ENCODE measurements at regions not wholly inside any gene's neighbourhood (a gene's known extent, or its start where the extent isn't known, plus 50 kb on each side); places are given as distances from the start of the nearest gene placed in this dataset.

DNA sequence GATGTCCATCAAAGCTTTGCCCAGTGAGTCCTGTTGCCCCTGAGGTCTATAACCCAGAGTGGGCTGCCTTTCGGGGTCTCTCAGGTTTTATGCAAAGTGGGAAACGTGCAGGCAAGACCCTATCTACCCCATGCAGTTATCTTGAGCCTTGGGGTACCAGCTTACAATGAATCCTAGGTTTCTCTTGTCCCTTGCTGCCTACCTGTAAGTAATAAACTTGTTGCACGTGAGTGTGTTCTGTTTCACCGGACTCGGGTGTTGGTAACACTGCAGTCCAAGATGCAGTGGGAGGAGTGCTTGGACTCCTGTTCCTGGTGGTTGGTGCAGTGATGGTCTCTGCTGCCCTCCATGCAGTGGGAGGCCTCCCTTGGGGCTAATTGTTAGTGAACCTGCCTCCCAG, 85.6 kb upstream of the ALDH1B1 start:
- ATAC-seq (no peak), DNase-seq (no peak)
- intact Hi-C loops (cut with DNase I, micrococcal nuclease) = no loop called here
- no peak overlapping the region for H3K4me3 ChIP-seq
- H3K9me3 ChIP-seq = no peaks in the 10 kb centered on the region
- H3K4me1 ChIP-seq (ENCODE audit: low read depth) = no peaks in the 10 kb centered on the region
- TF ChIP-seq, protein P1, sequence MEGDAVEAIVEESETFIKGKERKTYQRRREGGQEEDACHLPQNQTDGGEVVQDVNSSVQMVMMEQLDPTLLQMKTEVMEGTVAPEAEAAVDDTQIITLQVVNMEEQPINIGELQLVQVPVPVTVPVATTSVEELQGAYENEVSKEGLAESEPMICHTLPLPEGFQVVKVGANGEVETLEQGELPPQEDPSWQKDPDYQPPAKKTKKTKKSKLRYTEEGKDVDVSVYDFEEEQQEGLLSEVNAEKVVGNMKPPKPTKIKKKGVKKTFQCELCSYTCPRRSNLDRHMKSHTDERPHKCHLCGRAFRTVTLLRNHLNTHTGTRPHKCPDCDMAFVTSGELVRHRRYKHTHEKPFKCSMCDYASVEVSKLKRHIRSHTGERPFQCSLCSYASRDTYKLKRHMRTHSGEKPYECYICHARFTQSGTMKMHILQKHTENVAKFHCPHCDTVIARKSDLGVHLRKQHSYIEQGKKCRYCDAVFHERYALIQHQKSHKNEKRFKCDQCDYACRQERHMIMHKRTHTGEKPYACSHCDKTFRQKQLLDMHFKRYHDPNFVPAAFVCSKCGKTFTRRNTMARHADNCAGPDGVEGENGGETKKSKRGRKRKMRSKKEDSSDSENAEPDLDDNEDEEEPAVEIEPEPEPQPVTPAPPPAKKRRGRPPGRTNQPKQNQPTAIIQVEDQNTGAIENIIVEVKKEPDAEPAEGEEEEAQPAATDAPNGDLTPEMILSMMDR (IDR thresholded peaks at IDR 0.05) = no peak
- no peaks in the 10 kb centered on the region for H3K36me3 ChIP-seq (ENCODE audit: low read depth)

DNA sequence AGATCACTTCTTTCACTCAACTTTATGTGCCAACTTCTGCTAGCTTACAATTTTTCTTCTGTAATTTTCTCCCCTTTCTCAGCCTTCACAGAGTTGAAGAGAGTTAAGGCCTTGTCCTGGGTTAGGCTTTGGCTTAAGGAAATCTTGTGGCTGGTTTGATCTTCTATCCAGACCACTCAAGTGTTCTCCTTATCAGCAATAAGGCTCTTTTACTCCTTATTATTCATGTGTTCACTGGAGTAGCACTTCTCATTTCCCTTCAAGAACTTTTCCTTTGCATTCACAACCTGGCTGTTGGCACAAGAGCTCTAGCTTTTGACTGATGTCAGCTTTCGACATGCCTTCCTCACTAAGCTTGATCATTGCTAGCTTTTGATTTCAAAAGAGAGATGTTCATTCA, 86.9 kb upstream of the ALDH1B1 start:
- TF ChIP-seq, protein P1 (IDR thresholded peaks at IDR 0.05) = no peak
- Histone ChIP-seq H3K4me1 (ENCODE audit: low read depth) (no peaks in the 10 kb centered on the region), H3K9me3 (no peaks in the 10 kb centered on the region), H3K36me3 (ENCODE audit: low read depth) (no peaks in the 10 kb centered on the region), H3K4me3 (no peak overlapping the region)
- ATAC-seq (no peak), DNase-seq (no peak)
- intact Hi-C loops (cut with DNase I, micrococcal nuclease) = no loop called here

DNA sequence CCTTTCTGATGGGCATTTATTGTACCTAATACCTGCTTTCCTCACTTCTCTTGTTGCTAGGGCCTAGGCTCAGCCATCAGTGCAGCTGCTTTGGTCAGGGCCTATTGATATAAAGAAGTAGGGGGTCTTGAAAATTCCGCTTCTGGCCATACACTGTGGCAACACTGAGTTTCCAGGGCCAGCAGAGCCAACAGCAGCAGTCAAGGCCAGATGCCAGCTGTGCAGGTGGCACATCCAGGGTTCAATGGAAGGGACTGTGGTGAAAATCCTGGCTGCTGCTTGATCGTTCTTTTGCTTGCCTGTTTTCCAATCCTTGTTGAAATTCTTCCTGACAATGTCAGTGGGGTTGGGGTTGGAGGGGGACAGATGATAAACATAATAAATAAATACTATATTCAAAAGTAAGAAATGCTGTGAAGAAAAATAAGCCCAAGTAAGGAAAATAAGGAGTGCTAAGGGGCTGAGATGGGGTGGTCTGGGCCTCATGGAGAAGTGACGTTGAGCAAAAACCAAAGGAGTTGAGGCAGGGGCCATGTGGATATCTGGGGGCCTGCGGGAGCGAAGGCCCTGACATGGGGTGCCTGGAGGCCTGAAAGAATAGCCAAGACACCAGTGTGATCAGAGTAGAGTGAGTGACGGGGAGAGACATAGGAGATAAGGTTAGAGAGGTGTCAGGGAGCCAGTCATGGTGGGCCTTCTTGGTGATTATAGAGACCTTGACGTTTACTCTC, 91.0 kb upstream of the ALDH1B1 start:
- Histone ChIP-seq H3K4me3 (no peak overlapping the region), H3K36me3 (ENCODE audit: low read depth) (no peaks in the 10 kb centered on the region), H3K9me3 (no peaks in the 10 kb centered on the region), H3K4me1 (ENCODE audit: low read depth) (no peaks in the 10 kb centered on the region)
- intact Hi-C loops (cut with DNase I, micrococcal nuclease) = no loop called here
- TF ChIP-seq, protein P1 (IDR thresholded peaks at IDR 0.05) = no peak
- DNase-seq (no peak), ATAC-seq (no peak)

DNA sequence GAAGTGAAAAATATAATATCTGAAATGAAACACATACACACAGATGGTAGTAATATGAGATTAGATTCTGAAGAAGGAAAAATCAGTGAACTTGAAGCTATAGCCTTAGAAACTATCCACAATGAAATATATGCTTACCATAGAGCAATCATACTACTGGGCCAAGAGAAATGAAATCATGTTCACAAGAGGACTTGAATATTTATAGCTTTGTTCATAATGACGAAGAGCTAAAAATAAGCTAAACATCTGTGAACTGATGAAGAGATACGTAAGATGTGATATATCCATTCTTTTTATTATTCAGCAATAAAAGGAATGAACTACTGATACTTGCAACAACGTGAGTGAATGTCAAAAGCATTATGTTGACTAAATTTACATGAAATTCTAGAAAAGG, 92.6 kb upstream of the ALDH1B1 start:
- Histone ChIP-seq H3K4me3 (no peak overlapping the region), H3K4me1 (ENCODE audit: low read depth) (no peaks in the 10 kb centered on the region), H3K36me3 (ENCODE audit: low read depth) (no peaks in the 10 kb centered on the region), H3K9me3 (no peaks in the 10 kb centered on the region)
- intact Hi-C loops (cut with DNase I, micrococcal nuclease) = no loop called here
- DNase-seq (no peak), ATAC-seq (no peak)
- TF ChIP-seq, protein P1 (IDR thresholded peaks at IDR 0.05) = no peak

DNA sequence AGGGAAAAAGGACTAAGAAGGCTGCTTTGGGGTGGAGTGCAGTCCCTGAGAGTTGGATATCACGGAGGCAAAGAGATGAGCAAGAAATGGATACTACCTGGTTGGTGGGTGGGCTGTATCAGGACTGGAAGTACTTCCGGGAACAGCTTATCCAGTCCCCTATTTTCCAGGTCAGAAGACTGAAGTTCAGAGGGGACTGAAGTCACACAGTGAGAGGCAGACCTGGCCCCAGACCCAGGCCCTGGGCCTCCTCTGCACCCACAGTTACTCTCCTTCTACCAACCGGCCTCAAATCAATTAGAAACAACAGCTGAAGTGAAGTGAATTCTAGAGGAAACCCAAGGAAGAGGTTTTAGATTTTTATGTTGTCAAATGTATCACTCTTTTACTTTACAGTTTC, 93.6 kb upstream of the ALDH1B1 start:
- H3K9me3 ChIP-seq = no peaks in the 10 kb centered on the region
- intact Hi-C loops (cut with DNase I, micrococcal nuclease) = no loop called here
- TF ChIP-seq, protein P1 (IDR thresholded peaks at IDR 0.05) = no peak
- ATAC-seq (no peak), DNase-seq (no peak)
- H3K36me3 ChIP-seq (ENCODE audit: low read depth) = no peaks in the 10 kb centered on the region
- no peaks in the 10 kb centered on the region for H3K4me1 ChIP-seq (ENCODE audit: low read depth)
- H3K4me3 ChIP-seq = no peak overlapping the region

DNA sequence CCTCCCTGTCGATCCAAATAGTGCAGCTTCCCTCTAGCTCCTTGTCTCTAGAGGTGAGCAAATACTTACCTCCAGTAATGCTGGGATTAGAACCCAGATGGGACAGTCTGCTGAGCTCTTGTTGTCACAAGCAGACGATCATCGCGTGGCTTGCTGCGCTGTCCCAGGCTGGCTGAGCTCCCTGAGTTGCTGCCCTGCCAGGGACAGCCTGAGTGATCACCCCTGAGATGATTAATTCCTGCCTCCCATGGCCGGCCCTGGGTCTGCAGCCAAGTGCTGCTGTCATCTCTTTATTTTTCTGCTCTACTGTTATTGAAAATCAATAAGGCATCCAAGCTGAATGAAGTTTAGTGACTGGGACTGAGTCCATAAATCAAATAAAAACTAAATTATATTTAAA, 94.0 kb upstream of the ALDH1B1 start:
- H3K36me3 ChIP-seq (ENCODE audit: low read depth) = no peaks in the 10 kb centered on the region
- TF ChIP-seq, protein P1 (IDR thresholded peaks at IDR 0.05) = no peak
- intact Hi-C loops (cut with DNase I, micrococcal nuclease) = no loop called here
- no peaks in the 10 kb centered on the region for H3K9me3 ChIP-seq
- ATAC-seq (no peak), DNase-seq (no peak)
- H3K4me1 ChIP-seq (ENCODE audit: low read depth) = no peaks in the 10 kb centered on the region
- H3K4me3 ChIP-seq = no peak overlapping the region

All from mucosa of descending colon (tissue), 3 donors.